Stimulated activated CD4-positive, alpha-beta T cell treated with anti-CD3 and anti-CD28 coated beads, Interleukin-15, amount 100 ng/mL, for 24 hours (primary cell): ENCODE measurements at regions not wholly inside any gene's neighbourhood (a gene's known extent, or its start where the extent isn't known, plus 50 kb on each side); places are given as distances from the start of the nearest gene placed in this dataset.
A peak's percentile ranks its signal among the peaks of the same experiment; 100 is the strongest.

Experiments
- DNase-seq: peaks from one replicate; pipeline ENCODE4 v3.0.0-alpha.2; 2020

DNA sequence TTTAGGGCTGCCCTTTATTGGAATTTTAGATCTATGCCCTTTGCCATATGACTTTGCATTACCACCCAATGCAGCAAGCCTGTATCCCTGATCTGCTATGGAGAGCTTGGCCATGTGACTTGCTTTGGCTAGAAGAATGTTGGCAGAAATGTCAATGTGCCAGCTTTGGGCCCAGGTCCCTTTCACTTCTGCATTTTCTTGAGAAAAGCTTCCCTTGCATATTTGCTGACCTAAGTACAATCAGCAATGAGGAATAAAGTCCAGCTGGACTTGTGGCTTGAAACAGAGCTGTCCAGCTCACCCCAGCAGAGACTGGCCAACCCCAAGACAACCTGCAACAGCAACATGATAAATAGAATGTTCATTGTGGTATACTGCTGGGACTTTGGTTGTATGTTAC lies 135.9 kb downstream of the PAH start:
- DNase-seq: no peak

- no peak for DNase-seq
Measured at GRCh38 chr12:102776041-102776440, 141.0 kb downstream of the PAH start.

- peak; percentile 47 for DNase-seq
Measured at GRCh38 chr12:102769323-102769916, 147.6 kb downstream of the PAH start.

DNA sequence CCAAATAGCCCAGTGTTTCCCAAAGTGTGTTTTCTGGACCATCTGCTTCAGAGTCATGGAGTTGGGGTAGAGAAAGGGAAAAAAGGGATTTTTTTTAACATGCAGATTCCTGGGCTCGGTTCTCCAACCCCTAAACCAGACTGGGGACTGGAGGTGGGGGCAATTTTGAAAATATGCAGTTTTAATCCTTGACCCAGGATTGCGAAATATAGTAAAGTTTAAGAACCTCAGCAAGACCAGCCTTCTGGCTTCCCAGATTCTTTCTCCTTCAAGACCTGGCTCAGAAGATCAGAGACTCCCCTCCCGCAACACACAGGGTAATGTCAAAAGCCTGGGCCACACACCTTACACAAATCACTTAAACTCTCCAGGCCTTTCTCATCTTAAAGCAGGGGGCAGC lies 150.1 kb downstream of the PAH start:
- DNase-seq: no peak

DNA sequence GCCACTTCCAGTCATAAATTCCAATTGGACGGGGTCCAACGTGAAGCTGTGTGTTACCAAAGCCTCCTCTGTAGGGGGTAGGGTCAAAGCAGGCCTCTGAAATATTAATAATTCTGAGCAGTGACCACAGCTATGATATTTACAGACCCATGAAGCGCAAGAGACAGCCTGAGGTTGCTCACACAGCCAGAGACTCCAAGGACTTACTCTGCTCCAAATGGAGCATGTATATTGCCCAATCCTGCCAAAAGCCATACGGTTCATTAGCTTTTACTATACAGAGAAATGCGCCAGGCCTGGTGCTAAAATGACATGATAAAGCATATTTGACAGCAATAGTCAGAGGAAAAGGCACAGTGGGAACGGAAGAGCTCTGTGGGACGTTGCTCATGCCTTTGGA lies 151.3 kb downstream of the PAH start:
- DNase-seq: no peak

DNA sequence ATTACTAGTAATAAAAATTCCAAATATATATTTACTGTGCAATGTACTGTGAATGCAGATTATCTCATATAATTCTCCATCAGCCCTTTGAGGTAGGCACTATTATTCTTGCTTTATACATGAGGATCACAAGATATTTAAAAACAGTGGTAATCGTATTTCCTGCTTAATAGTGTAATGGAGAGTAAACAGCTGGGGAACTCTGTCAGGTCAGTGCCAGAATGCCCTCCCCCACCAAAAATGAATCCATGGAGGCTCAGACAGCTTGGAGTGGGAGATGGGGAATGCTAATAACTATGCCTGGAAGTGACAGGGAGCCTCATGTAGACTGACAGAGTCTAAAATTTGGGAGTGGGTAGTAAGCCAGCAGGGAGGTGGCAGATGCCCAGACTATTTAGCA lies 153.6 kb downstream of the PAH start:
- DNase-seq: no peak

DNA sequence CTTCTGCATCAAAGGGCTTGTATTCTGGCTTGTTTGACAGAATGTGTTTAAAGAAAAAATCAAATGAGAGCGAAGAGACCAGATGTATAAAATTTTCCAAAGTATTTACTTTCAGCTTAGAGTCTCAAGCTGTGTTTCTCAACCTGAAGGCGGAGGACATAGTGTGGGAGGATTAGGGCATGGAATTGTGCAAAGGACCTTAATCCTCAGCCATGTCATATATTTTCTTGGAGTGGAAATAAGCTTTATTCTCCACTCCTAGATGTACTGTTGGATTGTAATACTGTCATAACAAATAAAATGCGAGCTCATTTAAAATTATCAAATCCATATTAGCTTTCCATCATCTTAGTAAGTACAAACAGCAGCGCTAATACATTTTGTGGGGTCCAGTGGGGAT lies 154.0 kb downstream of the PAH start:
- DNase-seq: no peak

DNA sequence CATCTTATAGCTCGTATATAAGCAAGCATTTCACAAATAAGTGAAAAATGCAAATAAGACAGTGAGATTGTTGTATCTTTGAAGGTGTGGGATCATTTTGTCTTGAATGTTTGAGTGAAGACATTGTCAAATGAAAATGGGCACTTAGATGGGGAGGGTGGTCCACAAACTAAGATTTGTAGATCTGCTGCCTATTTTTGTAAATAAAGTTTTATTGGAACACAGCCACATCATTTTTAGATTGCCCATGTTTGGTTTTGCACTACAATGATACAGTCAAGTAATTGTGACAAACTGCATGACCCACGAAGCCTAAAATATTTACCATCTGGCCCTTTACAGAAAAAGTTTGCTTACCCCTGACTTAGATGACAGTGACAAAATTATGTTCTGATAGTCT lies 156.7 kb downstream of the PAH start:
- no peak for DNase-seq

- DNase-seq: no peak
Measured at GRCh38 chr12:102759466-102759865, 157.6 kb downstream of the PAH start.

- no peak for DNase-seq
Measured at GRCh38 chr12:102757882-102758226, 159.2 kb downstream of the PAH start.

DNA sequence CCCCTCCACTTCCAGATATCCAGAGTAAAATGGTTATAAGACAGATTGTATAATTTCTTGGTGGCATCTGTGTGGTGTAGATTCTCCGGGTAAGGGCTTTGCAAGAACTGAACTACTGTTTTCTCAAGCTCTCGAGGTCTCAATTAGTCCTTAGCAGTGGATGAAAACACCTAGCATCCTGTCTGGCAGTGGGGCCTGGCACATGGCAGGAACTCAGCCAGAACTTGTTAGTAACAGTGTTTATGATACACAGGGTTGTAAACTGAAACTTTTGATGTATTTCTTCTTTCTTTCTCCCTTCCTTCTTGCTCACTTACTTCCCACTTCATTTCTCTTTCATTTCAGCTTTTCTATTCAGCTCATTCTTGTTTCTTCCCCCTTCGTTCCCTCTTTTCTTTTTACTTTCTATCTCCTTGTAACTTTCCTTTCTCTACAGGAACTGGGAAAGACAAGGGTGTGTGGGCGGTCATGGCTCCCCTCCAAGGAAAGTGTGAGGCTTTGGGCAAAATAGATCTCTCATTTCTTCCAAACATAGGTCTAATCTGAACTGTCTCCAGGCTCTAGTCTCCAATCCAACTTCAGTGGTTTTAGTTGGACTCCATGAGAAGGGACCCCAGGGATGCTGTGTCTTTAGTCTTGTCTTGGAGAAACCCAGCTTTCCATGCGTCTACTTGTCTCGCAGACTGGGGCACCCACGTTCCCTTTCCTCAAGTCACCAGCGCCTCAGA lies 159.7 kb downstream of the PAH start:
- DNase-seq: no peak

- DNase-seq: no peak
Measured at GRCh38 chr12:102756530-102756929, 160.5 kb downstream of the PAH start.

GRCh38 chr12:102755266-102755665 lies 161.8 kb downstream of the PAH start:
- DNase-seq: no peak

DNA sequence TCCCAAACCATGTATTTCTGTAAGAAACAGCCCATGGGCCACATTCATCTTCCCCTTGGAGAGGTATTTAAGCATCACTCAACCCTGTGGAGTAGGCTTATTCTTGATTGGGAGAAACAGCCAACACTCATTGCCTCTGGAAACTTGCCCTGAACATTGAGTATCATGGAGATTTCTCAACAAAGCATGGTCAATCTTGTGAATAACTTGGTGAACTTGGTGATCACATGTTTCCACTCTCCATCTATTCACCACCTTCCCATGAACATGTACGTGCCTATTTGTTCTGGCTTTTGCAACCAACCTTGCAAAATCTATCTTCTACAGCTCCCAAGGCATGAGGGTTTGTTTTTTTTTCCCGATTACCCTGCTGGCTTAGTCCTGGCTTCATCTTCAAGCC lies 163.2 kb downstream of the PAH start:
- DNase-seq: no peak

DNA sequence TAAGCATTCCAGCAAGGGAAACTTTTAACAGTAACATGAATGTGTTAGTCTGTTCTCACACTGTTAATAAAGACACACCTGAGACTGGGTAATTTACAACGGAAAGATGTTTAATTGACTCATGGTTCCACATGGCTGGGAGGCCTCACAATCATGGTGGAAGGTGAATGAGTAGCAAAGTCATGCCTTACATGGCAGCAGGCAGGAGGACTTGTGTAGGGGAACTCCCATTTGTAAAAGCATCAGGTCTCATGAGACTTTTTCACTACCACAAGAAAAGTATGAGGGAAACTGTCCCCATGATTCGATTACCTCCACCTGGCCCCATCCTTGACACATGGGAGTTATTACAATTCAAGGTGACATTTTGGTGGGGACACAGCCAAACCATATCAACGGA lies 168.3 kb downstream of the PAH start:
- no peak for DNase-seq

DNA sequence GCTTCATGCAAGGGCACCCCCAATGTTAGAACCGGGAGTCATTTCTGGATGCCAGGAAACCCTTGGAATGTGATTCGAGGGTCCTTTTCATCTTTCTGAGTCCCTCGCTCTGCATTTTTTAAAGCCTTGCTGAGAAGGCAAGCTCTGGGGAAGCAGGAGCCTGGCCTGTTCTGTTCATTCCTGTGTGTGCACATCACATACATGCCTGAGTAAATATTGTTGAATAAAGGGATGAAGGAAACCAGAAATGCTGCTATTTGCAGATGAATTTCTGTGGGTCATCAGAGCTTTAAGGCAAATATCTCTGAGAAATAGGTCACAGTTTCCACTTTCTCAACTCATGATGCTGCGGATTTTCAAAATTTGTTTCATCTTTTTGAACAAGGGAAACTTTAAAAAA lies 170.1 kb downstream of the PAH start:
- DNase-seq: no peak

DNA sequence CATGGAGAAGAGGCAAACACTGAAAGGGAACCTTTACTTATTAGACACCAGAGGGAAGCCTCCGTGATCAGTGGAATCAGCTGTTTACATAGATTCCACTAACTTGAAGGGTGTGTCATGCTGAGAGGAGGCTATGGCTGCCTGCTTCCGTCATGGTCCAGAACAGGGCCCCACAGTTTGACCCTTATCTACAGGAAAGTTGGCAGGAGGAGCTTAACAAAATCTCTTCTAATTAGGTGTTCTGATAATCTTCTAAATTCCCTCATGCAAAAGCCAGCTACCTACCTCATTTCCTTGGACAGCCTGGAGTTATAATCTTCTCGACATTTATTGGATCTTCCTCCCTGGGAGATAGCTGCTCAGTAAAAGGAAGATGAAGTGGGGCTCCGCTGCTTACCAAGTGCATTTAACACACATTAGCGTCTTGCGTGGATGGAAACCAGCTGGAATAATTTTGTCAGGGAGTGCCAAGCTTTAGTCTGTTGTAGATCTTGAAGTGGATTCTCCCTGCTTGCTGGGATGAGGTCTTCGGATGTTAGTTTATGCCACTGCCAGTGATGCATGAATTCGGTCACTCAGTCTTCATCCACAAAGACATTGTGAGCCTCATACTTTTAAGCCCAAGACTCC lies 171.0 kb downstream of the PAH start:
- DNase-seq: no peak

DNA sequence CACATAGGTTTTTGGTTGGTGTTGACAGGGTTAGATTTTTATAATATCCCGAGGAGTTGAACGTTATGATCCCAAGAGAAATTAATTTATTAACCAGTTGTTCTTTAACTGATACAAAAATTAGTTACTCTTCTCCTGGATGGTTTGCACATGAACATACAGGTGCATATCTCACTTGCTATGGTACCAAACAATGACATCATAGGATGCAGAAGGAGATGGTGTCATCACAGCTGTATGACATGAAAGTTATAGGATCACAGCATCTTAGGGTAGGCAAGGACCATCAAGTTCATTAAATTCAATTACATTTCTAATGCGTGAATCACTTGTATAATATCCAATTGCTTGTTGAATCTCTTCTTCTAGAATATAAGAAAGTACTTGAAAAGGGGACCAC lies 175.8 kb downstream of the PAH start:
- no peak for DNase-seq

- no peak for DNase-seq
Measured at GRCh38 chr12:102740141-102740955, 176.7 kb downstream of the PAH start.

DNA sequence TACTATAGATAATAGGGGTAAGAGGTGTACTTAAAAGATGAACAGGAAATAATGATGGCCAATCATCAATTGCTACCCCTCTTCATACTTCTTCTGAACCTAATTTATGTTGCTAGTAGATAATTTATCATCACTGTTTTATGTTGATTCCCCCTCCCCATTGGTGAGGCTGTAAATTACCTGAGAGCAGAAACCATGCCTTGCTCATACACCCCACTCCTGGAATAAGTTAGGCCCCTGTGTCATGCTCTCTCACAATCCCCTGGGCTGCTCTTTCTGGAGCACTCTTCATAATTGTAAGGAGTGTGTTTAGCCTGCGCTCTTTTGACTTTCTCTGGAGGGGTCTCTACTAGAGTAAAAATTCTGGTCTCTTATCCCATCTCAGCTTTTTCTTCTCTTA lies 180.7 kb downstream of the PAH start:
- no peak for DNase-seq

- DNase-seq: no peak
Measured at GRCh38 chr12:102735104-102735503, 181.9 kb downstream of the PAH start.

GRCh38 chr12:102730996-102731395 lies 186.0 kb downstream of the PAH start:
- DNase-seq: no peak

DNA sequence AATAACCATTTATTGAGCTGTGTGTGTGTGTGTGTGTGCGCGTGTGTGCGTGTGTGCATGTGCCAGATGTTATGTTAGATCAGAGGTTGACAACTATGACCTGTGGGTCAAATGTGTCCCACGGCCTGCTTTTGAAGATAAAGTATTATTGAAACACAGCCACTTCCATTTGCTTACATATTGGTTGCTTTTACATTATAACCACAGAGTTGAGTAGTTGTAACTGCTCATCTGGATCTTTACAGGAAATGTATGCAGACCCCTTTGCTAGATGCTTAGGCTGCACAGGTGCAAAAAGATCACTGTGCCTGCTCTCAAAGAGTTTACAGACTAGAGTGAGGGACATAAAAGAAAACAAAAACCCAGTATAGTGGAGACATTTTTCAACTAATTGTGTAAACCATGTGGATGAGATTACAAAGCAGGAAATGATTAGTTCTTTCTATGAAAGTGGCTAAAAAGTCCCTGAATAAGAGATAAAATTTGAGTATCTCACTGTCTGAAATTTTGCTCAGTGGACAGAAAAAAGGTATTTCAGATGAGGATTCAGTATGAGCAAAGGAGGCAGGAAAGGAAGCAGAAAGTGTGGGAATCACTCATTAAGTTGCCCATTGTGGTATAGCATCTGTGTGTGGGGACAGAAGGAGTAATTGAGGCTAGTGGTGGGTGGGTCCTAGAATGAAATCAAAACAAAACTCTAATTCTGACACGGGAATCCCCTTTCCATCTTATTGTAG lies 188.4 kb downstream of the PAH start:
- no peak for DNase-seq
